ENCODE measurements at regions not wholly inside any gene's neighbourhood (a gene's known extent, or its start where the extent isn't known, plus 50 kb on each side); places are given as distances from the start of the nearest gene placed in this dataset.

- Histone ChIP-seq H3K27me3 (ENCODE audit: control insufficient read depth in 2 of 2, insufficient read depth in 2 of 2, low read length in 2 of 2) (no peaks in the 10 kb centered on the region), H3K27ac (ENCODE audit: low read depth in 2 of 2, low read length in 2 of 2) (no peak overlapping the region), H3K4me1 (ENCODE audit: control insufficient read depth in 2 of 2, insufficient read depth in 2 of 2, low read length in 2 of 2) (no peaks in the 10 kb centered on the region), H3K36me3 (ENCODE audit: control insufficient read depth in 2 of 2, insufficient read depth in 2 of 2, low read length in 2 of 2) (no peaks in the 10 kb centered on the region), H3K9ac (ENCODE audit: low read depth in 1 of 2, low read length in 2 of 2) (no peak overlapping the region), H3K9me3 (ENCODE audit: control insufficient read depth in 2 of 2, low read length in 2 of 2) (no peaks in the 10 kb centered on the region), H3K4me3 (ENCODE audit: low read length in 2 of 2) (no peak overlapping the region)
These were observed 175.9 kb downstream of the CEMIP2 start for GRCh38 chr9:71592400-71592799.

GRCh38 chr9:71590362-71590761 lies 178.0 kb downstream of the CEMIP2 start:
- no peak overlapping the region for H3K27ac ChIP-seq (ENCODE audit: low read depth in 2 of 2, low read length in 2 of 2)
- H3K9me3 ChIP-seq (ENCODE audit: control insufficient read depth in 2 of 2, low read length in 2 of 2), result no peaks in the 10 kb centered on the region
- no peak overlapping the region for H3K4me3 ChIP-seq (ENCODE audit: low read length in 2 of 2)
- H3K27me3 ChIP-seq (ENCODE audit: control insufficient read depth in 2 of 2, insufficient read depth in 2 of 2, low read length in 2 of 2), result no peaks in the 10 kb centered on the region
- no peak overlapping the region for H3K9ac ChIP-seq (ENCODE audit: low read depth in 1 of 2, low read length in 2 of 2)
- no peaks in the 10 kb centered on the region for H3K4me1 ChIP-seq (ENCODE audit: control insufficient read depth in 2 of 2, insufficient read depth in 2 of 2, low read length in 2 of 2)
- H3K36me3 ChIP-seq (ENCODE audit: control insufficient read depth in 2 of 2, insufficient read depth in 2 of 2, low read length in 2 of 2), result no peaks in the 10 kb centered on the region

- Histone ChIP-seq H3K9ac (ENCODE audit: low read depth in 1 of 2, low read length in 2 of 2) (no peak overlapping the region), H3K4me1 (ENCODE audit: control insufficient read depth in 2 of 2, insufficient read depth in 2 of 2, low read length in 2 of 2) (no peaks in the 10 kb centered on the region), H3K36me3 (ENCODE audit: control insufficient read depth in 2 of 2, insufficient read depth in 2 of 2, low read length in 2 of 2) (no peaks in the 10 kb centered on the region), H3K27me3 (ENCODE audit: control insufficient read depth in 2 of 2, insufficient read depth in 2 of 2, low read length in 2 of 2) (no peaks in the 10 kb centered on the region), H3K27ac (ENCODE audit: low read depth in 2 of 2, low read length in 2 of 2) (no peak overlapping the region), H3K4me3 (ENCODE audit: low read length in 2 of 2) (no peak overlapping the region), H3K9me3 (ENCODE audit: control insufficient read depth in 2 of 2, low read length in 2 of 2) (no peaks in the 10 kb centered on the region)
These were observed 178.7 kb downstream of the CEMIP2 start for GRCh38 chr9:71589612-71590011.

- H3K36me3 ChIP-seq (ENCODE audit: control insufficient read depth in 2 of 2, insufficient read depth in 2 of 2, low read length in 2 of 2), result no peaks in the 10 kb centered on the region
- H3K4me3 ChIP-seq (ENCODE audit: low read length in 2 of 2), result no peak overlapping the region
- H3K4me1 ChIP-seq (ENCODE audit: control insufficient read depth in 2 of 2, insufficient read depth in 2 of 2, low read length in 2 of 2), result no peaks in the 10 kb centered on the region
- no peak overlapping the region for H3K27ac ChIP-seq (ENCODE audit: low read depth in 2 of 2, low read length in 2 of 2)
- no peaks in the 10 kb centered on the region for H3K9me3 ChIP-seq (ENCODE audit: control insufficient read depth in 2 of 2, low read length in 2 of 2)
- H3K9ac ChIP-seq (ENCODE audit: low read depth in 1 of 2, low read length in 2 of 2), result no peak overlapping the region
- no peaks in the 10 kb centered on the region for H3K27me3 ChIP-seq (ENCODE audit: control insufficient read depth in 2 of 2, insufficient read depth in 2 of 2, low read length in 2 of 2)
These were observed 180.5 kb downstream of the CEMIP2 start for GRCh38 chr9:71587576-71588362.

GRCh38 chr9:71583792-71584191 lies 184.5 kb downstream of the CEMIP2 start:
- Histone ChIP-seq H3K9me3 (ENCODE audit: control insufficient read depth in 2 of 2, low read length in 2 of 2) (no peaks in the 10 kb centered on the region), H3K9ac (ENCODE audit: low read depth in 1 of 2, low read length in 2 of 2) (no peak overlapping the region), H3K27me3 (ENCODE audit: control insufficient read depth in 2 of 2, insufficient read depth in 2 of 2, low read length in 2 of 2) (no peaks in the 10 kb centered on the region), H3K4me1 (ENCODE audit: control insufficient read depth in 2 of 2, insufficient read depth in 2 of 2, low read length in 2 of 2) (no peaks in the 10 kb centered on the region), H3K36me3 (ENCODE audit: control insufficient read depth in 2 of 2, insufficient read depth in 2 of 2, low read length in 2 of 2) (no peaks in the 10 kb centered on the region), H3K27ac (ENCODE audit: low read depth in 2 of 2, low read length in 2 of 2) (no peak overlapping the region), H3K4me3 (ENCODE audit: low read length in 2 of 2) (no peak overlapping the region)

- no peaks in the 10 kb centered on the region for H3K4me1 ChIP-seq (ENCODE audit: control insufficient read depth in 2 of 2, insufficient read depth in 2 of 2, low read length in 2 of 2)
- H3K4me3 ChIP-seq (ENCODE audit: low read length in 2 of 2), result no peak overlapping the region
- no peak overlapping the region for H3K27ac ChIP-seq (ENCODE audit: low read depth in 2 of 2, low read length in 2 of 2)
- no peaks in the 10 kb centered on the region for H3K9me3 ChIP-seq (ENCODE audit: control insufficient read depth in 2 of 2, low read length in 2 of 2)
- no peaks in the 10 kb centered on the region for H3K36me3 ChIP-seq (ENCODE audit: control insufficient read depth in 2 of 2, insufficient read depth in 2 of 2, low read length in 2 of 2)
- H3K27me3 ChIP-seq (ENCODE audit: control insufficient read depth in 2 of 2, insufficient read depth in 2 of 2, low read length in 2 of 2), result no peaks in the 10 kb centered on the region
- no peak overlapping the region for H3K9ac ChIP-seq (ENCODE audit: low read depth in 1 of 2, low read length in 2 of 2)
These were observed 186.0 kb downstream of the CEMIP2 start for GRCh38 chr9:71582347-71582746.

- Histone ChIP-seq H3K9ac (ENCODE audit: low read depth in 1 of 2, low read length in 2 of 2) (no peak overlapping the region), H3K36me3 (ENCODE audit: control insufficient read depth in 2 of 2, insufficient read depth in 2 of 2, low read length in 2 of 2) (no peaks in the 10 kb centered on the region), H3K27me3 (ENCODE audit: control insufficient read depth in 2 of 2, insufficient read depth in 2 of 2, low read length in 2 of 2) (no peaks in the 10 kb centered on the region), H3K9me3 (ENCODE audit: control insufficient read depth in 2 of 2, low read length in 2 of 2) (no peaks in the 10 kb centered on the region), H3K4me3 (ENCODE audit: low read length in 2 of 2) (no peak overlapping the region), H3K4me1 (ENCODE audit: control insufficient read depth in 2 of 2, insufficient read depth in 2 of 2, low read length in 2 of 2) (no peaks in the 10 kb centered on the region), H3K27ac (ENCODE audit: low read depth in 2 of 2, low read length in 2 of 2) (no peak overlapping the region)
These were observed 187.2 kb downstream of the CEMIP2 start for GRCh38 chr9:71581101-71581500.

- no peak overlapping the region for H3K27ac ChIP-seq (ENCODE audit: low read depth in 2 of 2, low read length in 2 of 2)
- no peaks in the 10 kb centered on the region for H3K4me1 ChIP-seq (ENCODE audit: control insufficient read depth in 2 of 2, insufficient read depth in 2 of 2, low read length in 2 of 2)
- H3K36me3 ChIP-seq (ENCODE audit: control insufficient read depth in 2 of 2, insufficient read depth in 2 of 2, low read length in 2 of 2), result no peaks in the 10 kb centered on the region
- no peaks in the 10 kb centered on the region for H3K27me3 ChIP-seq (ENCODE audit: control insufficient read depth in 2 of 2, insufficient read depth in 2 of 2, low read length in 2 of 2)
- no peak overlapping the region for H3K9ac ChIP-seq (ENCODE audit: low read depth in 1 of 2, low read length in 2 of 2)
- H3K9me3 ChIP-seq (ENCODE audit: control insufficient read depth in 2 of 2, low read length in 2 of 2), result no peaks in the 10 kb centered on the region
- H3K4me3 ChIP-seq (ENCODE audit: low read length in 2 of 2), result no peak overlapping the region
These were observed 197.1 kb downstream of the CEMIP2 start for GRCh38 chr9:71571186-71571585.

- Histone ChIP-seq H3K36me3 (ENCODE audit: control insufficient read depth in 2 of 2, insufficient read depth in 2 of 2, low read length in 2 of 2) (no peaks in the 10 kb centered on the region), H3K4me3 (ENCODE audit: low read length in 2 of 2) (no peak overlapping the region)
These were observed 200.4 kb downstream of the CEMIP2 start for GRCh38 chr9:71567890-71568289.

GRCh38 chr9:71562140-71562539 lies 206.2 kb downstream of the CEMIP2 start:
- no peak overlapping the region for H3K27ac ChIP-seq (ENCODE audit: low read depth in 2 of 2, low read length in 2 of 2)
- H3K4me1 ChIP-seq (ENCODE audit: control insufficient read depth in 2 of 2, insufficient read depth in 2 of 2, low read length in 2 of 2), result no peaks in the 10 kb centered on the region
- no peak overlapping the region for H3K9ac ChIP-seq (ENCODE audit: low read depth in 1 of 2, low read length in 2 of 2)
- no peak overlapping the region for H3K4me3 ChIP-seq (ENCODE audit: low read length in 2 of 2)
- H3K27me3 ChIP-seq (ENCODE audit: control insufficient read depth in 2 of 2, insufficient read depth in 2 of 2, low read length in 2 of 2), result no peaks in the 10 kb centered on the region
- H3K9me3 ChIP-seq (ENCODE audit: control insufficient read depth in 2 of 2, low read length in 2 of 2), result no peaks in the 10 kb centered on the region
- no peaks in the 10 kb centered on the region for H3K36me3 ChIP-seq (ENCODE audit: control insufficient read depth in 2 of 2, insufficient read depth in 2 of 2, low read length in 2 of 2)

More at GRCh38 chr9:71567890-71568289, 200.4 kb downstream of the CEMIP2 start:
- no peak overlapping the region for H3K27ac ChIP-seq (ENCODE audit: low read depth in 2 of 2, low read length in 2 of 2)
- no peaks in the 10 kb centered on the region for H3K9me3 ChIP-seq (ENCODE audit: control insufficient read depth in 2 of 2, low read length in 2 of 2)
- H3K4me1 ChIP-seq (ENCODE audit: control insufficient read depth in 2 of 2, insufficient read depth in 2 of 2, low read length in 2 of 2), result no peaks in the 10 kb centered on the region
- no peaks in the 10 kb centered on the region for H3K27me3 ChIP-seq (ENCODE audit: control insufficient read depth in 2 of 2, insufficient read depth in 2 of 2, low read length in 2 of 2)
- H3K9ac ChIP-seq (ENCODE audit: low read depth in 1 of 2, low read length in 2 of 2), result no peak overlapping the region

Data from mucosa of rectum (tissue), 2 donors.